ENCODE measurements at regions not wholly inside any gene's neighbourhood (a gene's known extent, or its start where the extent isn't known, plus 50 kb on each side); places are given as distances from the start of the nearest gene placed in this dataset.

DNA sequence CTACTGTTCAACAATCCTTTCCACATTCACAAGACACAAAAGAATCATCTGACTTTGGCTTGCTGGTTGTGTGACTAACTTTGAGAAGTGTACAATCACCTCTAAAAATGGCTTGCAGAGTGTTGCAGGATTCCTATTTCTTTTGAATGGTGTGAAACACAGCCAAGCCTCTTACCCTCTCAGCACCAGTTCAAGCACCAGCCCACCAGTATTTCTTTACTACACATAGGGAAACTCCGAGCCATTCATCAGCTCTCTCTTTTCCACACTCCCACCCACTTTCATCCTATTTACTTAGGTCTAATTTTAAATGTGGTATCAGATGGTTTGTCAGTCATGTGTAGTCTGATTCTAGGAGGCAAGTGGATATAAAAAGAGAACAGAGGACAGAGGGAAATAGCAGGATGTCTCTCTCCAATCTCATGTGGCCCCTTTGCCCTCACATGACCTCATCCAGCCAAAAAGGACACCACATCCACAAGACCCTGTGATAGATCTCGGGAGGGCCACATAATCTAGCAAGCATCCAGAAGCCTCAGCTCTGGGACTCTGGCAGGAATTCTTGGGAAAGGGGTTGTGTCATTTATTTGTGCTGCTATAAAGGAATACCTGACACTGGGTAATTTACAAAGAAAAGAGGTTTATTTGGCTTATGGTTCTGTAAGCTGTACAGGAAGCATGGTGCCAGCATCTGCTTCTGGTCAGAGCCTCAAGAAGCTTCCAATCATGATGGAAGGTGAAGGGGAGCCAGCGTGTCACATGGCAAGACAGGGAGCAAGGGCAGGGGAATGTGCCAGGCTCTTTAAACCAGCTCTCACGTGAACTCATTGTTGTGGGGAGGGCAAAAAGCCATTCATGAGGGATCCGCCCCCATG is 66.8 kb upstream of the NEBL start:
- Histone ChIP-seq H3K27me3 (ENCODE audit: insufficient read depth, insufficient read length) (no peaks in the 10 kb centered on the region), H3K9me3 (ENCODE audit: insufficient read depth, low read length) (no peaks in the 10 kb centered on the region; the same call in 1 of the 2 replicates), H3K4me1 (ENCODE audit: insufficient read depth, insufficient read length) (no peaks in the 10 kb centered on the region), H3K4me3 (ENCODE audit: insufficient read length, low read depth) (no peak overlapping the region), H3K36me3 (ENCODE audit: insufficient read depth, insufficient read length, low read length) (no peaks in the 10 kb centered on the region), H3K9ac (ENCODE audit: insufficient read length, low read depth) (no peak overlapping the region)
- DNase-seq (ENCODE audit: low read depth, low spot score), result no peak
- TF ChIP-seq YY1 (IDR thresholded peaks at IDR 0.05; ENCODE audit: insufficient read depth, insufficient read length) (no peak), ZNF274 (IDR thresholded peaks at IDR 0.05; ENCODE audit: low read depth, low read length) (no peak), SUZ12 (IDR thresholded peaks at IDR 0.05; ENCODE audit: extremely low read depth, insufficient read depth, insufficient read length) (no peak)

- H3K4me3 ChIP-seq (ENCODE audit: insufficient read length, low read depth), result no peak overlapping the region
- H3K36me3 ChIP-seq (ENCODE audit: insufficient read depth, insufficient read length, low read length), result no peaks in the 10 kb centered on the region
- TF ChIP-seq ZNF274 (IDR thresholded peaks at IDR 0.05; ENCODE audit: low read depth, low read length) (no peak), SUZ12 (IDR thresholded peaks at IDR 0.05; ENCODE audit: extremely low read depth, insufficient read depth, insufficient read length) (no peak), YY1 (IDR thresholded peaks at IDR 0.05; ENCODE audit: insufficient read depth, insufficient read length) (no peak)
- H3K4me1 ChIP-seq (ENCODE audit: insufficient read depth, insufficient read length), result no peaks in the 10 kb centered on the region
- H3K9me3 ChIP-seq (ENCODE audit: insufficient read depth, low read length), result no peaks in the 10 kb centered on the region; the same call in 1 of the 2 replicates
- no peak overlapping the region for H3K9ac ChIP-seq (ENCODE audit: insufficient read length, low read depth)
- no peak for DNase-seq (ENCODE audit: low read depth, low spot score)
- no peaks in the 10 kb centered on the region for H3K27me3 ChIP-seq (ENCODE audit: insufficient read depth, insufficient read length)
These were observed 65.9 kb upstream of the NEBL start for GRCh38 chr10:20963056-20963455.

DNA sequence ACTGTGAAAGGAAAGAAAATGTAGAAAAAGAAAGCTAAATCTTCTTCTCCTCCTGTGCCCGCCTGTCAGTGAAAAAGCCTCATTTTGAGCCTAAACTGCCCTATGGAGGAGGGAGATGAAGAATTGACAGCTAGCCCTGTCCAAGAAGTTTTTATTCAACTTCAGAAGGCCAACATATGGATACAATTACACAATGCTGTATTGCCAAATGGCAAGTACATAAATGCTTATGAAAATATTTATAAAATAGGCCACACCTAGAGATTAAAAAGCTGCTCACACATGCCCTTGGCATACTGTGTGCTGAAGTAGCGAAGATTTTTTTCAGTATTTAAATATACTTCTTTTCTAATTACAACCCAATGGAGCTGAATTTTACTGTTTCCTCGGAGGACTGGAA is 65.1 kb upstream of the NEBL start:
- H3K9ac ChIP-seq (ENCODE audit: insufficient read length, low read depth), result no peak overlapping the region
- DNase-seq (ENCODE audit: low read depth, low spot score), result no peak
- no peaks in the 10 kb centered on the region for H3K36me3 ChIP-seq (ENCODE audit: insufficient read depth, insufficient read length, low read length)
- TF ChIP-seq YY1 (IDR thresholded peaks at IDR 0.05; ENCODE audit: insufficient read depth, insufficient read length), result no peak
- no peak for TF ChIP-seq ZNF274 (IDR thresholded peaks at IDR 0.05; ENCODE audit: low read depth, low read length)
- TF ChIP-seq SUZ12 (IDR thresholded peaks at IDR 0.05; ENCODE audit: extremely low read depth, insufficient read depth, insufficient read length), result no peak
- H3K27me3 ChIP-seq (ENCODE audit: insufficient read depth, insufficient read length), result no peaks in the 10 kb centered on the region
- no peaks in the 10 kb centered on the region; the same call in 1 of the 2 replicates for H3K9me3 ChIP-seq (ENCODE audit: insufficient read depth, low read length)
- no peaks in the 10 kb centered on the region for H3K4me1 ChIP-seq (ENCODE audit: insufficient read depth, insufficient read length)
- no peak overlapping the region for H3K4me3 ChIP-seq (ENCODE audit: insufficient read length, low read depth)

DNA sequence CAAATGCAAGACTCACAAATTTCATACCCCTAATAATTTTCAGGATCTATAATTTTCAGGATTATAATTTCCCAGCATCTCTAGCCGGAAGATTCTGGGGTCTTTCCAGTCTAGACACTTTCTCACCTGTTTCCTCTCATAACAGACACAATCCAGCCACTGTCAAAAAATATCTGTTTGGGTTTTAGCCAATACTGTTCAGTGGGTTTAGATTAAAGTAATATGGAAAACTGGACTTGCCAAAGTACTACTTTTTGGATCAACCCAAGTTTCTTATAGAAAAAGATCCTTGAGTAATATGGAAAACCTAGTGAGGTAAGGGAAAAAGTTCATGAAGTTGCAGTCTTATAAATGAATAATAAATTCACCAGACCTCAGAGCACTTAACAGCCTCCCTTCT is 62.1 kb upstream of the NEBL start:
- Histone ChIP-seq H3K4me3 (ENCODE audit: insufficient read length, low read depth) (no peak overlapping the region), H3K9me3 (ENCODE audit: insufficient read depth, low read length) (peaks cover 4% of the 10 kb centered on the region; the same call in 1 of the 2 replicates), H3K9ac (ENCODE audit: insufficient read length, low read depth) (no peak overlapping the region), H3K4me1 (ENCODE audit: insufficient read depth, insufficient read length) (no peaks in the 10 kb centered on the region), H3K36me3 (ENCODE audit: insufficient read depth, insufficient read length, low read length) (no peaks in the 10 kb centered on the region), H3K27me3 (ENCODE audit: insufficient read depth, insufficient read length) (no peaks in the 10 kb centered on the region)
- no peak for TF ChIP-seq ZNF274 (IDR thresholded peaks at IDR 0.05; ENCODE audit: low read depth, low read length)
- no peak for TF ChIP-seq SUZ12 (IDR thresholded peaks at IDR 0.05; ENCODE audit: extremely low read depth, insufficient read depth, insufficient read length)
- TF ChIP-seq YY1 (IDR thresholded peaks at IDR 0.05; ENCODE audit: insufficient read depth, insufficient read length), result no peak
- DNase-seq (ENCODE audit: low read depth, low spot score), result no peak

- H3K36me3 ChIP-seq (ENCODE audit: insufficient read depth, insufficient read length, low read length), result no peaks in the 10 kb centered on the region
- H3K9me3 ChIP-seq (ENCODE audit: insufficient read depth, low read length), result peaks cover 8% of the 10 kb centered on the region; the same call in 1 of the 2 replicates
- no peak overlapping the region for H3K4me3 ChIP-seq (ENCODE audit: insufficient read length, low read depth)
- H3K27me3 ChIP-seq (ENCODE audit: insufficient read depth, insufficient read length), result no peaks in the 10 kb centered on the region
- no peaks in the 10 kb centered on the region for H3K4me1 ChIP-seq (ENCODE audit: insufficient read depth, insufficient read length)
- TF ChIP-seq ZNF274 (IDR thresholded peaks at IDR 0.05; ENCODE audit: low read depth, low read length) (no peak), YY1 (IDR thresholded peaks at IDR 0.05; ENCODE audit: insufficient read depth, insufficient read length) (no peak), SUZ12 (IDR thresholded peaks at IDR 0.05; ENCODE audit: extremely low read depth, insufficient read depth, insufficient read length) (no peak)
- H3K9ac ChIP-seq (ENCODE audit: insufficient read length, low read depth), result no peak overlapping the region
- no peak for DNase-seq (ENCODE audit: low read depth, low spot score)
These were observed 61.7 kb upstream of the NEBL start for GRCh38 chr10:20958764-20959163.

GRCh38 chr10:20958225-20958624 is 61.1 kb upstream of the NEBL start:
- TF ChIP-seq YY1 (IDR thresholded peaks at IDR 0.05; ENCODE audit: insufficient read depth, insufficient read length) (no peak), ZNF274 (IDR thresholded peaks at IDR 0.05; ENCODE audit: low read depth, low read length) (no peak), SUZ12 (IDR thresholded peaks at IDR 0.05; ENCODE audit: extremely low read depth, insufficient read depth, insufficient read length) (no peak)
- no peak overlapping the region for H3K9ac ChIP-seq (ENCODE audit: insufficient read length, low read depth)
- no peaks in the 10 kb centered on the region for H3K4me1 ChIP-seq (ENCODE audit: insufficient read depth, insufficient read length)
- H3K27me3 ChIP-seq (ENCODE audit: insufficient read depth, insufficient read length), result no peaks in the 10 kb centered on the region
- H3K9me3 ChIP-seq (ENCODE audit: insufficient read depth, low read length), result peaks cover 13% of the 10 kb centered on the region; the same call in 1 of the 2 replicates
- no peak overlapping the region for H3K4me3 ChIP-seq (ENCODE audit: insufficient read length, low read depth)
- DNase-seq (ENCODE audit: low read depth, low spot score), result no peak
- H3K36me3 ChIP-seq (ENCODE audit: insufficient read depth, insufficient read length, low read length), result no peaks in the 10 kb centered on the region

DNA sequence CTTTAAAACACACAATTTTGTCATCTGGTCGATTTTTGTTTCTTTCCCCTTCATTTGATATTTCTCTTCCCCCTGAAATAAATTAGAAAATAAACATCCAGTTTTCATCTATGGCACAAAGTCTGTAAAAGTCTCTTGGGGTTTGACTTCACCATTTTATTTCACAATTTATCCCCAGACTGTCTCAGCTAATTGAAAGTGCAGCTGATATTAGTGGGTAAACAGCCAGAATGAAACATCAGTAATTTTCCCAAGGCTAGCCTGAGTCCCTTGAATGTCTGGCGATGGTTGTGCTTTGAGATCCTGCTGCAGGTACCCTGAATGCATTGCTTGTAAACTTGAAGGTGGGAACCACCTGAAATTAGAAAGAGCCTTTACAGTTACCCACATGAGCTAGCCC is 60.6 kb upstream of the NEBL start:
- DNase-seq (ENCODE audit: low read depth, low spot score), result no peak
- no peak overlapping the region for H3K9ac ChIP-seq (ENCODE audit: insufficient read length, low read depth)
- no peaks in the 10 kb centered on the region for H3K4me1 ChIP-seq (ENCODE audit: insufficient read depth, insufficient read length)
- no peaks in the 10 kb centered on the region for H3K36me3 ChIP-seq (ENCODE audit: insufficient read depth, insufficient read length, low read length)
- no peaks in the 10 kb centered on the region for H3K27me3 ChIP-seq (ENCODE audit: insufficient read depth, insufficient read length)
- no peak for TF ChIP-seq SUZ12 (IDR thresholded peaks at IDR 0.05; ENCODE audit: extremely low read depth, insufficient read depth, insufficient read length)
- no peak for TF ChIP-seq YY1 (IDR thresholded peaks at IDR 0.05; ENCODE audit: insufficient read depth, insufficient read length)
- TF ChIP-seq ZNF274 (IDR thresholded peaks at IDR 0.05; ENCODE audit: low read depth, low read length), result no peak
- H3K9me3 ChIP-seq (ENCODE audit: insufficient read depth, low read length), result peaks cover 16% of the 10 kb centered on the region; the same call in 1 of the 2 replicates
- H3K4me3 ChIP-seq (ENCODE audit: insufficient read length, low read depth), result no peak overlapping the region

All from NT2/D1 (cell line).